ENCODE measurements at regions not wholly inside any gene's neighbourhood (a gene's known extent, or its start where the extent isn't known, plus 50 kb on each side); places are given as distances from the start of the nearest gene placed in this dataset.

GRCh38 chr4:139611391-139611790, 54.2 kb upstream of the MGST2 start:
- no peaks in the 10 kb centered on the region for H3K79me2 ChIP-seq (ENCODE audit: insufficient read depth, low read length)
- H3K27me3 ChIP-seq (ENCODE audit: insufficient read depth, low read length, poor library complexity, severe bottlenecking), result no peaks in the 10 kb centered on the region
- H3F3A ChIP-seq (ENCODE audit: low read depth), result no peaks in the 10 kb centered on the region
- H3K4me2 ChIP-seq (ENCODE audit: low read depth, low read length, poor library complexity, severe bottlenecking), result no peak overlapping the region
- H3K9me2 ChIP-seq (replicated peaks; ENCODE audit: low read depth, low read length), result no peaks in the 10 kb centered on the region
- no peak overlapping the region for H3K9ac ChIP-seq (ENCODE audit: low read depth, low read length, poor library complexity, severe bottlenecking)
- no peak overlapping the region for H3K4me3 ChIP-seq (ENCODE audit: low read length, poor library complexity, severe bottlenecking)
- H3K4me1 ChIP-seq (ENCODE audit: insufficient read depth, low read length, poor library complexity, severe bottlenecking), result peaks cover 13% of the 10 kb centered on the region
- H4K20me1 ChIP-seq (ENCODE audit: insufficient read depth, low read length, poor library complexity, severe bottlenecking), result no peaks in the 10 kb centered on the region
- no peaks in the 10 kb centered on the region for H3K36me3 ChIP-seq (ENCODE audit: insufficient read depth, low read length)
- H2AFZ ChIP-seq (ENCODE audit: low read length), result no peak overlapping the region
- H3K9me3 ChIP-seq (ENCODE audit: insufficient read depth, low read depth, low read length), result no peaks in the 10 kb centered on the region
- TF ChIP-seq CTCF (conservative IDR thresholded peaks at IDR 0.05; ENCODE audit: low read length) (no peak), EZH2phosphoT487 (IDR thresholded peaks at IDR 0.05; ENCODE audit: borderline replicate concordance) (no peak)

GRCh38 chr4:139609647-139610046, 53.6 kb upstream of the SETD7 start:
- no peaks in the 10 kb centered on the region for H3F3A ChIP-seq (ENCODE audit: low read depth)
- no peak overlapping the region for H3K9ac ChIP-seq (ENCODE audit: low read depth, low read length, poor library complexity, severe bottlenecking)
- H3K36me3 ChIP-seq (ENCODE audit: insufficient read depth, low read length), result no peaks in the 10 kb centered on the region
- no peaks in the 10 kb centered on the region for H4K20me1 ChIP-seq (ENCODE audit: insufficient read depth, low read length, poor library complexity, severe bottlenecking)
- no peaks in the 10 kb centered on the region for H3K79me2 ChIP-seq (ENCODE audit: insufficient read depth, low read length)
- H2AFZ ChIP-seq (ENCODE audit: low read length), result no peak overlapping the region
- H3K4me1 ChIP-seq (ENCODE audit: insufficient read depth, low read length, poor library complexity, severe bottlenecking), result peaks cover 16% of the 10 kb centered on the region
- TF ChIP-seq CTCF (conservative IDR thresholded peaks at IDR 0.05; ENCODE audit: low read length), result no peak
- no peak for TF ChIP-seq EZH2phosphoT487 (IDR thresholded peaks at IDR 0.05; ENCODE audit: borderline replicate concordance)
- no peak overlapping the region for H3K4me3 ChIP-seq (ENCODE audit: low read length, poor library complexity, severe bottlenecking)
- no peaks in the 10 kb centered on the region for H3K9me3 ChIP-seq (ENCODE audit: insufficient read depth, low read depth, low read length)
- H3K9me2 ChIP-seq (replicated peaks; ENCODE audit: low read depth, low read length), result no peaks in the 10 kb centered on the region
- H3K27me3 ChIP-seq (ENCODE audit: insufficient read depth, low read length, poor library complexity, severe bottlenecking), result no peaks in the 10 kb centered on the region
- H3K4me2 ChIP-seq (ENCODE audit: low read depth, low read length, poor library complexity, severe bottlenecking), result no peak overlapping the region

- H3K4me2 ChIP-seq (ENCODE audit: low read depth, low read length, poor library complexity, severe bottlenecking), result peak overlapping the region; percentile 67
- H3K27me3 ChIP-seq (ENCODE audit: insufficient read depth, low read length, poor library complexity, severe bottlenecking), result no peaks in the 10 kb centered on the region
- H2AFZ ChIP-seq (ENCODE audit: low read length), result no peak overlapping the region
- H3K9ac ChIP-seq (ENCODE audit: low read depth, low read length, poor library complexity, severe bottlenecking), result peak overlapping the region; percentile 55
- H3K4me1 ChIP-seq (ENCODE audit: insufficient read depth, low read length, poor library complexity, severe bottlenecking), result peaks cover 16% of the 10 kb centered on the region
- no peaks in the 10 kb centered on the region for H3F3A ChIP-seq (ENCODE audit: low read depth)
- H4K20me1 ChIP-seq (ENCODE audit: insufficient read depth, low read length, poor library complexity, severe bottlenecking), result no peaks in the 10 kb centered on the region
- H3K79me2 ChIP-seq (ENCODE audit: insufficient read depth, low read length), result no peaks in the 10 kb centered on the region
- H3K36me3 ChIP-seq (ENCODE audit: insufficient read depth, low read length), result no peaks in the 10 kb centered on the region
- H3K9me2 ChIP-seq (replicated peaks; ENCODE audit: low read depth, low read length), result no peaks in the 10 kb centered on the region
- TF ChIP-seq EZH2phosphoT487 (IDR thresholded peaks at IDR 0.05; ENCODE audit: borderline replicate concordance), result no peak
- TF ChIP-seq CTCF (conservative IDR thresholded peaks at IDR 0.05; ENCODE audit: low read length), result no peak
- no peaks in the 10 kb centered on the region for H3K9me3 ChIP-seq (ENCODE audit: insufficient read depth, low read depth, low read length)
- H3K4me3 ChIP-seq (ENCODE audit: low read length, poor library complexity, severe bottlenecking), result peak overlapping the region; percentile 67
Observed at GRCh38 chr4:139607502-139608060, 51.6 kb upstream of the SETD7 start.

Measured in Loucy (cell line).